CD14-positive monocyte (primary cell): ENCODE measurements at regions not wholly inside any gene's neighbourhood (a gene's known extent, or its start where the extent isn't known, plus 50 kb on each side); places are given as distances from the start of the nearest gene placed in this dataset.

Experiments
- DNase-seq, 3 donors: peaks; one replicate each; pipeline ENCODE4 v3.0.0-alpha.2; 2011 to 2022
- H2AFZ ChIP-seq: 2 replicates; pipeline ENCODE4 v1.6.0; 2012; ENCODE audit warnings: mild to moderate bottlenecking, low read depth, low read length, inconsistent platforms; ENCODE audit not compliant: insufficient read depth, poor library complexity, severe bottlenecking
- H3K27ac ChIP-seq, 2 donors: 1 replicate in 1 of 2; 2 replicates in 1 of 2; pipeline ENCODE4 v1.5.1; 2012 to 2013; ENCODE audit warnings: low read length in 2 of 2, control low read depth in 1 of 2, inconsistent platforms in 1 of 2, low read depth in 1 of 2, mild to moderate bottlenecking in 1 of 2
- H3K27me3 ChIP-seq, 2 donors: one replicate each; pipeline versions ENCODE4 v1.6.0 to v1.6.1; 2011 to 2013; ENCODE audit warnings: low read length in 2 of 2; ENCODE audit not compliant: control insufficient read depth in 2 of 2, insufficient read depth in 2 of 2
- H3K36me3 ChIP-seq, 2 donors: replicated peaks in 1 of 2; 1 replicate in 1 of 2; 2 replicates in 1 of 2; pipeline versions ENCODE4 v1.5.1 to v1.6.1; 2012 to 2013; ENCODE audit warnings: low read length in 2 of 2, control low read depth in 1 of 2, inconsistent platforms in 1 of 2, mild to moderate bottlenecking in 1 of 2; ENCODE audit not compliant: insufficient read depth in 2 of 2, control insufficient read depth in 1 of 2
- H3K4me1 ChIP-seq, 2 donors: 1 replicate in 1 of 2; 2 replicates in 1 of 2; pipeline versions ENCODE4 v1.5.1 to v1.6.1; 2012 to 2013; ENCODE audit warnings: low read length in 2 of 2, control low read depth in 1 of 2, inconsistent platforms in 1 of 2, mild to moderate bottlenecking in 1 of 2, moderate library complexity in 1 of 2; ENCODE audit not compliant: insufficient read depth in 2 of 2, control insufficient read depth in 1 of 2
- H3K4me2 ChIP-seq: replicated peaks from 2 replicates; pipeline ENCODE3; 2012; ENCODE audit warnings: low read length, moderate library complexity, mild to moderate bottlenecking; ENCODE audit not compliant: poor library complexity, severe bottlenecking; ENCODE audit errors: extremely low read depth
- H3K4me3 ChIP-seq, 3 experiments: fragments of 200-600 bp in 1 of 3; sonication (generic) in 1 of 3; replicated peaks in 1 of 3; 1 replicate in 2 of 3; 2 replicates in 1 of 3; pipeline ENCODE4 v1.5.1; 2011 to 2013; ENCODE audit warnings: low read length in 3 of 3, mild to moderate bottlenecking in 3 of 3, control low read depth in 2 of 3, low read depth in 2 of 3, inconsistent platforms in 1 of 3, moderate library complexity in 1 of 3
- H3K79me2 ChIP-seq: 2 replicates; pipeline ENCODE4 v1.6.0; 2012; ENCODE audit warnings: mild to moderate bottlenecking, control low read depth, inconsistent platforms, low read length, moderate library complexity; ENCODE audit not compliant: insufficient read depth
- H3K9ac ChIP-seq: 2 replicates; pipeline ENCODE4 v1.6.0; 2017; ENCODE audit warnings: low read length, mild to moderate bottlenecking; ENCODE audit not compliant: insufficient read depth, poor library complexity, severe bottlenecking
- H3K9me3 ChIP-seq, 2 donors: replicated peaks in 1 of 2; 1 replicate in 1 of 2; 2 replicates in 1 of 2; pipeline versions ENCODE4 v1.5.1 to v1.6.1; 2012 to 2013; ENCODE audit warnings: low read length in 2 of 2, control low read depth in 1 of 2; ENCODE audit not compliant: control insufficient read depth in 1 of 2, insufficient read depth in 1 of 2
- H4K20me1 ChIP-seq: 2 replicates; pipeline ENCODE4 v1.6.0; 2012; ENCODE audit warnings: mild to moderate bottlenecking, low read length, control low read depth, moderate library complexity; ENCODE audit not compliant: insufficient read depth
- H3K27ac Mint-ChIP-seq, 7 donors: one replicate each; pipeline ENCODE4 v1.8.0; 2020; ENCODE audit warnings: mild to moderate bottlenecking in 7 of 7, mixed read lengths in 7 of 7, moderate library complexity in 6 of 7, inconsistent platforms in 2 of 7
- H3K27me3 Mint-ChIP-seq, 3 donors: one replicate each; pipeline ENCODE4 v1.8.0; 2021 to 2022; ENCODE audit warnings: low read depth in 3 of 3, mild to moderate bottlenecking in 3 of 3, mixed read lengths in 3 of 3, moderate library complexity in 3 of 3, inconsistent platforms in 1 of 3
- H3K36me3 Mint-ChIP-seq, 2 donors: one replicate each; pipeline ENCODE4 v1.8.0; 2020; ENCODE audit warnings: mixed read lengths in 2 of 2, inconsistent platforms in 1 of 2, mild to moderate bottlenecking in 1 of 2
- H3K4me1 Mint-ChIP-seq: one replicate; pipeline ENCODE4 v1.8.0; 2020; ENCODE audit warnings: mild to moderate bottlenecking, mixed read lengths
- H3K4me3 Mint-ChIP-seq, 2 donors: one replicate each; pipeline ENCODE4 v1.8.0; 2020; ENCODE audit warnings: mild to moderate bottlenecking in 2 of 2, mixed read lengths in 2 of 2, moderate library complexity in 1 of 2
- H3K9me3 Mint-ChIP-seq, 7 donors: one replicate each; pipeline ENCODE4 v1.8.0; 2020 to 2022; ENCODE audit warnings: mixed read lengths in 7 of 7, mild to moderate bottlenecking in 6 of 7, moderate library complexity in 6 of 7, inconsistent platforms in 2 of 7
- CTCF ChIP-seq: fragments of 200-600 bp; IDR thresholded peaks from one replicate; pipeline ENCODE4 v1.8.0; 2022; ENCODE audit warnings: antibody characterized with exemption, mild to moderate bottlenecking
- WGBS: methylation state at CpG from one replicate; pipeline ENCODE4 v1.1.5; 2013; ENCODE audit warnings: missing lambda C conversion rate; ENCODE audit not compliant: insufficient coverage; 5-methylcytosine and 5-hydroxymethylcytosine counted together
- intact Hi-C, 2 donors: fragments of 100-400 bp; cut with micrococcal nuclease; formaldehyde crosslinking; loops; one replicate each; pipeline versions ENCODE4 v1.15.0 to v1.15.1; 2023

DNA sequence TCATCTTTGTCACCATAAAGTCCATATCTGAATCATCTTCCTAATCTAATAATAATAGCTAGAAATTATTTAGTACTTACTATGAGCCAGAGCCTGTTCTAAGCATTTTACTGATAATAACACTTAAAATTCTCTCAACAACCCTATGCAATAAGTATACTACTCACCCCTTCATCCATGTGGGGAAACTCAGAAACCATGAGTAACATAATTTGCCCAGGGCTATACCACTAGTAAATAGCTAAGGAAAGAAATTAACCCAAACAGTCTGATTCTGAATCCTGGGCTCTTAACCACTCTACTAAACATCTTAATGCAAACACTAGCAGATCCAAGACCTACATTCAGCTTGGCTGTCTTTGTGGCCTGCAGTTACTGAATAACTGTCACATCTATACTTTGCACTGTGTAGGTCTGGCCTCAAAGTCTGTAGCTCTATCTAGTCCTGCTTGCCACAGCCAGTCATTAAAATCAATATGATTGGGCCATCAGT, 394.8 kb upstream of the ESRRG start:
- Mint-ChIP-seq H3K27ac (no peak overlapping the region), H3K36me3 (no peaks in the 10 kb centered on the region), H3K9me3 (peaks cover 0 to 8% (median 0%) of the 10 kb centered on the region in 7 donors), H3K4me3 (no peak overlapping the region), H3K4me1 (no peaks in the 10 kb centered on the region), H3K27me3 (peaks cover 1 to 2% (median 1%) of the 10 kb centered on the region in 3 donors)
- Histone ChIP-seq H3K9me3 (no peaks in the 10 kb centered on the region), H3K4me2 (no peak overlapping the region), H2AFZ (no peak overlapping the region), H3K79me2 (no peaks in the 10 kb centered on the region), H3K36me3 (no peaks in the 10 kb centered on the region), H3K9ac (no peak overlapping the region), H4K20me1 (no peaks in the 10 kb centered on the region), H3K27me3 (no peaks in the 10 kb centered on the region), H3K4me3 (no peak overlapping the region), H3K27ac (no peak overlapping the region), H3K4me1 (no peaks in the 10 kb centered on the region)
- intact Hi-C loops: no loop called here
- TF ChIP-seq CTCF: no peak
- DNase-seq: no peak

DNA sequence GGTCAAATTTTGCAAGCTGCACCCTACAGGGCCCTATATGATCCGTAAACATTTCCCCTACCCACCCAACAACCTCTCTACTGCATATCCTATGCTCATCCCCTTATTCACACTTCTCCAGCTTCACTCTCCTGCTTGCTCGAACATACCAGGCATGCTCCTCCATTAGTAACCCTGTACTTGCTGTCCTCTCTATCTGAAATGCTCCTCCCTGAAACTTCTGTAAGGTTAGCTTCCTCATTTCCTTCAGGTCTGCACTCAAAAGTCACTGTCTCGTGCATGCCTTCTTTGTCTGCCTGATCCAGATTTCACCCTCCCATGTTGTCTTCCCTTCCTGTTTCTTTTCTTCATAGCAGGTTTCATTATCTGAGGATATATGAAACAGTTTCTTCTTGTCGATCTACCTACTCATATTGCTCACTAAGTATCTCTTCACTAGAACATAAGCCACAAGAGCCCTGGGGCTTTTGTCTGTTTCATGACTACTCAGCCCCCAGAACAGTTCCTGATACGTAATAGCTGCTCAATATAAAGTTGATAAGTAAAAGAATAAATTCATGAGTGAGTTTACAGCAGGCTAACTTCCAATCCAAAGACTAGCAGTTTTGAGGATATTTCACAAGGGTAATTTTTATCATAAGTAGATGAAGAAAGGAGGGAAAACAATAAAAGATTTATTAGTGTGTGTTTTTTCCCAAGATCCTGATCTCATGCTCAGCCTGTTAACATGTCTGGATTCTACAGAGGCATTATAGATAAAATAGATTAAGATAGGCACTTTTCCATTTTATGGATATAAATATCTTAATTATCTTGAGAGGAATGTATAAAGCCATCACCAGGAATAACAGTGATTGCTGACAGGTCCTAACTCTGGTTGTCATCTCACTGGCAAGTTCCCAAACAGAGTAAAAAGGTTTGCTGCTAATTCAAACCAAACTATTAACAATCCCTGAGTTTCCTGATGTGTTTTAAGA, 392.5 kb upstream of the ESRRG start:
- H3K27me3 Mint-ChIP-seq: peaks cover 1 to 2% (median 1%) of the 10 kb centered on the region in 3 donors
- intact Hi-C loops: no loop called here
- Histone ChIP-seq H3K4me1 (no peaks in the 10 kb centered on the region), H3K27me3 (no peaks in the 10 kb centered on the region), H3K9ac (no peak overlapping the region), H3K4me3 (no peak overlapping the region), H2AFZ (no peak overlapping the region), H3K36me3 (no peaks in the 10 kb centered on the region), H3K27ac (no peak overlapping the region), H4K20me1 (no peaks in the 10 kb centered on the region), H3K4me2 (no peak overlapping the region), H3K9me3 (no peaks in the 10 kb centered on the region), H3K79me2 (no peaks in the 10 kb centered on the region)
- no peak overlapping the region for H3K4me3 Mint-ChIP-seq
- H3K4me1 Mint-ChIP-seq: no peaks in the 10 kb centered on the region
- DNase-seq: no peak
- no peak for TF ChIP-seq CTCF
- H3K9me3 Mint-ChIP-seq: peaks cover 0 to 6% (median 0%) of the 10 kb centered on the region in 7 donors
- H3K27ac Mint-ChIP-seq: no peak overlapping the region
- 86% methylated on average over 3 of the region's 5 CpGs for WGBS
- no peaks in the 10 kb centered on the region for H3K36me3 Mint-ChIP-seq
